Loucy (cell line): ENCODE measurements at regions not wholly inside any gene's neighbourhood (a gene's known extent, or its start where the extent isn't known, plus 50 kb on each side); places are given as distances from the start of the nearest gene placed in this dataset.

Source experiments
- H2AFZ ChIP-seq: fragments of 200-600 bp; sonication (generic); 2 replicates; pipeline ENCODE4 v1.6.0; 2016; ENCODE audit warnings: antibody characterized with exemption, mild to moderate bottlenecking, low read length, moderate library complexity
- H3F3A ChIP-seq: fragments of 200-600 bp; 2 replicates; pipeline ENCODE4 v1.6.0; 2016; ENCODE audit warnings: antibody characterized with exemption, low read depth, mild to moderate bottlenecking
- H3K27me3 ChIP-seq: fragments of 200-600 bp; sonication (generic); 2 replicates; pipeline ENCODE4 v1.6.1; 2014; ENCODE audit warnings: low read length, mild to moderate bottlenecking; ENCODE audit not compliant: insufficient read depth, poor library complexity, severe bottlenecking
- H3K36me3 ChIP-seq: fragments of 200-600 bp; sonication (generic); 2 replicates; pipeline ENCODE4 v1.6.1; 2016; ENCODE audit warnings: low read length; ENCODE audit not compliant: insufficient read depth
- H3K4me1 ChIP-seq: fragments of 200-600 bp; sonication (generic); 2 replicates; pipeline ENCODE4 v1.5.1; 2014; ENCODE audit warnings: low read length, mild to moderate bottlenecking; ENCODE audit not compliant: insufficient read depth, poor library complexity, severe bottlenecking
- H3K4me2 ChIP-seq: fragments of 200-600 bp; sonication (generic); 2 replicates; pipeline ENCODE4 v1.6.0; 2014; ENCODE audit warnings: antibody characterized with exemption, low read length, low read depth, mild to moderate bottlenecking; ENCODE audit not compliant: poor library complexity, severe bottlenecking
- H3K4me3 ChIP-seq: fragments of 200-600 bp; sonication (generic); 2 replicates; pipeline ENCODE4 v1.5.1; 2014; ENCODE audit warnings: low read length, mild to moderate bottlenecking, mixed read lengths; ENCODE audit not compliant: poor library complexity, severe bottlenecking
- H3K79me2 ChIP-seq: fragments of 200-600 bp; sonication (generic); 2 replicates; pipeline ENCODE4 v1.6.1; 2014; ENCODE audit warnings: low read length; ENCODE audit not compliant: insufficient read depth
- H3K9ac ChIP-seq: fragments of 200-600 bp; sonication (generic); 2 replicates; pipeline ENCODE4 v1.6.0; 2014; ENCODE audit warnings: mild to moderate bottlenecking, low read depth, low read length, moderate library complexity; ENCODE audit not compliant: poor library complexity, severe bottlenecking
- H3K9me2 ChIP-seq: fragments of 200-600 bp; sonication (generic); replicated peaks from 2 replicates; pipeline ENCODE4 v1.6.1; 2016; ENCODE audit warnings: low read depth, low read length, mixed read lengths
- H3K9me3 ChIP-seq: fragments of 200-600 bp; sonication (generic); 2 replicates; pipeline ENCODE4 v1.6.1; 2014; ENCODE audit warnings: mild to moderate bottlenecking, antibody characterized with exemption, low read length, low read depth; ENCODE audit not compliant: insufficient read depth
- H4K20me1 ChIP-seq: fragments of 200-600 bp; sonication (generic); 2 replicates; pipeline ENCODE4 v1.6.0; 2014; ENCODE audit warnings: antibody characterized with exemption, low read length, mild to moderate bottlenecking; ENCODE audit not compliant: insufficient read depth, poor library complexity, severe bottlenecking
- EZH2phosphoT487 ChIP-seq: fragments of 200-600 bp; IDR thresholded peaks from 2 replicates; pipeline ENCODE4 v1.6.1; 2018; ENCODE audit warnings: antibody characterized with exemption, mild to moderate bottlenecking, moderate library complexity, borderline replicate concordance
- TF ChIP-seq, protein P1 (sequence below): fragments of 200-600 bp; sonication (generic); conservative IDR thresholded peaks from 2 replicates; pipeline ENCODE4 v1.5.1; 2014; ENCODE audit warnings: mild to moderate bottlenecking, antibody characterized with exemption, low read length

DNA sequence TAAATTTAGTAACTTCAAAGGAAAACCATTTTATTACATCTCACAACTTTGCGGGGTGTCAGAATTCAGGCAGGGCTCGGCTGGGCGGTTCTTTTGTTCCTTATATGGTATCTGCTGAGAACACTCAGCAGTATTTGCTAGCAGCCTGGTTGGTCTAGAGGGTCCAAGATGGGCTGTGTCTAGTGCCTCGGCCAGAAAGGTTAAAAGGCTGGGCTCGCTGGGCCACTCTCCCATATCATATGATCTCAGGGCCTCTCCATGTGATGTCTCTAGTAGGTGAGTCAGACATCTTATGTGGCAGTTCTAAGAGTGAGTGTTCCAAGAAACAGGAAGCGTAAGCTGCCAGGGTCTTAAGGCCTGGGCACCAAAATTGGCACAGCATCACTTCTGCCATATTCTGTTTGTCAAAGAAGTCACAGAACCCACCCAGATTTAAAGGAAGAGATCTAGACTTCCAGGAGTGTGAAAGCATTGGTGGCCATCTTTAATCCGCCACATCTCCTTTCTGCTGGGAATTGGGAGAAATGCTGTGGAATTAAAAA lies 100.9 kb upstream of the ATP6AP2 start:
- no peak overlapping the region for H3K9ac ChIP-seq
- H3K4me2 ChIP-seq, result no peak overlapping the region
- peaks cover 31% of the 10 kb centered on the region for H3K4me1 ChIP-seq
- no peaks in the 10 kb centered on the region for H3K27me3 ChIP-seq
- no peak for TF ChIP-seq EZH2phosphoT487
- TF ChIP-seq, protein P1, sequence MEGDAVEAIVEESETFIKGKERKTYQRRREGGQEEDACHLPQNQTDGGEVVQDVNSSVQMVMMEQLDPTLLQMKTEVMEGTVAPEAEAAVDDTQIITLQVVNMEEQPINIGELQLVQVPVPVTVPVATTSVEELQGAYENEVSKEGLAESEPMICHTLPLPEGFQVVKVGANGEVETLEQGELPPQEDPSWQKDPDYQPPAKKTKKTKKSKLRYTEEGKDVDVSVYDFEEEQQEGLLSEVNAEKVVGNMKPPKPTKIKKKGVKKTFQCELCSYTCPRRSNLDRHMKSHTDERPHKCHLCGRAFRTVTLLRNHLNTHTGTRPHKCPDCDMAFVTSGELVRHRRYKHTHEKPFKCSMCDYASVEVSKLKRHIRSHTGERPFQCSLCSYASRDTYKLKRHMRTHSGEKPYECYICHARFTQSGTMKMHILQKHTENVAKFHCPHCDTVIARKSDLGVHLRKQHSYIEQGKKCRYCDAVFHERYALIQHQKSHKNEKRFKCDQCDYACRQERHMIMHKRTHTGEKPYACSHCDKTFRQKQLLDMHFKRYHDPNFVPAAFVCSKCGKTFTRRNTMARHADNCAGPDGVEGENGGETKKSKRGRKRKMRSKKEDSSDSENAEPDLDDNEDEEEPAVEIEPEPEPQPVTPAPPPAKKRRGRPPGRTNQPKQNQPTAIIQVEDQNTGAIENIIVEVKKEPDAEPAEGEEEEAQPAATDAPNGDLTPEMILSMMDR, result no peak
- no peaks in the 10 kb centered on the region for H3K36me3 ChIP-seq
- H3K79me2 ChIP-seq, result no peaks in the 10 kb centered on the region
- H3K4me3 ChIP-seq, result no peak overlapping the region
- no peaks in the 10 kb centered on the region for H3K9me3 ChIP-seq
- no peaks in the 10 kb centered on the region for H4K20me1 ChIP-seq
- no peak overlapping the region for H2AFZ ChIP-seq
- no peaks in the 10 kb centered on the region for H3K9me2 ChIP-seq
- no peaks in the 10 kb centered on the region for H3F3A ChIP-seq

GRCh38 chrX:40478474-40479065 lies 102.2 kb upstream of the ATP6AP2 start:
- Histone ChIP-seq H3K27me3 (no peaks in the 10 kb centered on the region), H4K20me1 (no peaks in the 10 kb centered on the region), H2AFZ (no peak overlapping the region), H3K4me3 (no peak overlapping the region), H3K4me1 (peaks cover 43% of the 10 kb centered on the region), H3K79me2 (no peaks in the 10 kb centered on the region), H3F3A (no peaks in the 10 kb centered on the region), H3K9ac (no peak overlapping the region), H3K9me3 (no peaks in the 10 kb centered on the region), H3K36me3 (no peaks in the 10 kb centered on the region), H3K4me2 (no peak overlapping the region), H3K9me2 (no peaks in the 10 kb centered on the region)
- TF ChIP-seq, protein P1, result no peak
- TF ChIP-seq EZH2phosphoT487, result no peak

GRCh38 chrX:40476958-40477357 lies 103.8 kb upstream of the ATP6AP2 start:
- Histone ChIP-seq H3K9me3 (no peaks in the 10 kb centered on the region), H3K4me3 (no peak overlapping the region), H3K36me3 (no peaks in the 10 kb centered on the region), H3K4me1 (peaks cover 58% of the 10 kb centered on the region), H3K79me2 (no peaks in the 10 kb centered on the region), H3K4me2 (peak overlapping the region; percentile 49), H3K27me3 (no peaks in the 10 kb centered on the region), H2AFZ (no peak overlapping the region), H3F3A (no peaks in the 10 kb centered on the region), H3K9ac (no peak overlapping the region), H3K9me2 (no peaks in the 10 kb centered on the region), H4K20me1 (no peaks in the 10 kb centered on the region)
- TF ChIP-seq EZH2phosphoT487, result no peak
- TF ChIP-seq, protein P1, result no peak
